Heart left ventricle (tissue), 16 donors: ENCODE measurements at regions not wholly inside any gene's neighbourhood (a gene's known extent, or its start where the extent isn't known, plus 50 kb on each side); places are given as distances from the start of the nearest gene placed in this dataset.

Experiments
- ATAC-seq, 4 donors: fragments of 200-7000 bp; cut with Tn5 transposase; one replicate each; pipeline ENCODE4 v1.9.1; 2020 to 2022; ENCODE audit warnings: moderate library complexity in 4 of 4, mild to moderate bottlenecking in 3 of 4, moderate number of reproducible peaks in 1 of 4
- DNase-seq, 5 donors: peaks; one replicate each; pipeline ENCODE4 v3.0.0-alpha.2; 2020
- H3K27ac ChIP-seq, 12 donors: fragments of 200-600 bp; sonication (generic) in 4 of 12; one replicate each; pipeline versions ENCODE4 v1.5.0 to v1.8.0; 2016 to 2022; ENCODE audit warnings: mild to moderate bottlenecking in 2 of 12
- H3K27me3 ChIP-seq, 9 donors: fragments of 200-600 bp; sonication (generic) in 2 of 9; one replicate each; pipeline versions ENCODE4 v1.5.1 to v1.8.0; 2016 to 2022; ENCODE audit warnings: mild to moderate bottlenecking in 3 of 9
- H3K36me3 ChIP-seq, 9 donors: fragments of 200-600 bp; sonication (generic) in 2 of 9; one replicate each; pipeline versions ENCODE4 v1.5.0 to v1.8.0; 2018 to 2022; ENCODE audit warnings: mild to moderate bottlenecking in 2 of 9
- H3K4me1 ChIP-seq, 12 donors: fragments of 200-600 bp; sonication (generic) in 4 of 12; one replicate each; pipeline versions ENCODE4 v1.5.0 to v1.8.0; 2016 to 2022; ENCODE audit warnings: mild to moderate bottlenecking in 3 of 12
- H3K4me3 ChIP-seq, 12 donors: fragments of 200-600 bp; sonication (generic) in 4 of 12; one replicate each; pipeline versions ENCODE4 v1.5.0 to v1.8.0; 2017 to 2022; ENCODE audit warnings: mild to moderate bottlenecking in 9 of 12, moderate library complexity in 4 of 12
- H3K9me3 ChIP-seq, 12 donors: fragments of 200-600 bp; sonication (generic) in 4 of 12; one replicate each; pipeline versions ENCODE4 v1.5.0 to v1.8.0; 2016 to 2022; ENCODE audit warnings: mild to moderate bottlenecking in 1 of 12
- POLR2A ChIP-seq, 2 donors: fragments of 450-650 bp; IDR thresholded peaks; one replicate each; pipeline ENCODE4 v1.6.1; 2017; ENCODE audit warnings: antibody characterized with exemption in 2 of 2, mild to moderate bottlenecking in 2 of 2, moderate library complexity in 2 of 2
- WGBS, 4 donors: extraction: QIAGEN DNeasy Blood & Tissue Kit in 2 of 4; methylation state at CpG; one replicate each; pipeline versions ENCODE4 v1.1.5 to v1.1.7; 2013 to 2018; 5-methylcytosine and 5-hydroxymethylcytosine counted together
- intact Hi-C, 10 donors: fragments of 100-400 bp; cut with DNase I; formaldehyde crosslinking; loops; one replicate each; pipeline versions ENCODE4 v1.11.1 to v1.14.2; 2022
- TF ChIP-seq, protein P1 (sequence below), 12 donors: fragments of 200-600 bp; sonication (generic) in 4 of 12; IDR thresholded peaks; one replicate each; pipeline versions ENCODE4 v1.5.0 to v1.8.0; 2018 to 2022; ENCODE audit warnings: antibody characterized with exemption in 12 of 12, mild to moderate bottlenecking in 5 of 12
- donor health status: ischemic (EF 13 %, LVEDD 7.1; RV severe dilation, severe dysfunction).
- donor health status: healthy with polysubstance abuse.
- donor health status: DM: no; HTN: yes; CAD: no.
- donor health status: DM: no; HTN: no; CAD: no.
- donor health status: ischemic (EF 25% LVEDD 6.9; RV normal size, moderate dysfunction).
- donor health status: ischemic (EF 25% LVEDD 5.7; RV mildly dilated, moderate dysfunction).
- donor health status: healthy.
- donor health status: DM: yes; HTN: yes; CAD: no.
- donor health status: ischemic (EF 35%, LVEDD 5.7; RV mildly dilated, moderate dysfunction).
- donor health status: nonischemic (EF 11% LVEDD 7.7; RV severe dilation, severe dysfunction).
- donor health status: DM: yes; HTN: yes; CAD: no.
- donor health status: PGD.
- donor health status: ischemic (EF 29% LVEDD 5.4; RV normal size, mild dysfunction).
- donor health status: nonischemic (EF 23%, LVEDD 6.1; RV moderate dilation, normal function).

DNA sequence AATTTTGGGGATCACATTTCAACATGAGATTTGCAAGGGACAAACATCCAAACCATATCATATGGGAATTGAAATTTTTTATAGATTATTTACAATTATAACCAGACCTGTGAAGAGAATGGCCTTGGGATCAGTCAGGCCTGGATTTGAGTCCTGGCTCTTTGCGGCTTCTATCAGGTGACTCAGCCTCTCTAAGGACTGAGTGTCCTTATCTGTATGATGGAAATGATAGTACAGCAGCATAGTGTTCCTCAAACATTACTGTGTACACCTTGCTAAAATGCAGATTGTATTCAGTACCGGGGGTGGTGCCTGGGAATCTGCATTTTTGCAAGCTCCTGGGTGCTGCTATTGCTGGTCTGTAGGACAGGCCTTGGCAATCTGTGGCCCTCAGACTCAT is 206.7 kb upstream of the PROK2 start:
- Histone ChIP-seq H3K27ac (no peak overlapping the region), H3K4me1 (peaks cover 0 to 22% (median 0%) of the 10 kb centered on the region in 12 donors), H3K4me3 (no peak overlapping the region), H3K27me3 (peaks cover 0 to 4% (median 0%) of the 10 kb centered on the region in 9 donors), H3K9me3 (peaks cover 0 to 3% (median 0%) of the 10 kb centered on the region in 12 donors), H3K36me3 (no peaks in the 10 kb centered on the region)
- ATAC-seq = no peak
- no peak for TF ChIP-seq POLR2A (IDR thresholded peaks at IDR 0.05)
- TF ChIP-seq, protein P1, sequence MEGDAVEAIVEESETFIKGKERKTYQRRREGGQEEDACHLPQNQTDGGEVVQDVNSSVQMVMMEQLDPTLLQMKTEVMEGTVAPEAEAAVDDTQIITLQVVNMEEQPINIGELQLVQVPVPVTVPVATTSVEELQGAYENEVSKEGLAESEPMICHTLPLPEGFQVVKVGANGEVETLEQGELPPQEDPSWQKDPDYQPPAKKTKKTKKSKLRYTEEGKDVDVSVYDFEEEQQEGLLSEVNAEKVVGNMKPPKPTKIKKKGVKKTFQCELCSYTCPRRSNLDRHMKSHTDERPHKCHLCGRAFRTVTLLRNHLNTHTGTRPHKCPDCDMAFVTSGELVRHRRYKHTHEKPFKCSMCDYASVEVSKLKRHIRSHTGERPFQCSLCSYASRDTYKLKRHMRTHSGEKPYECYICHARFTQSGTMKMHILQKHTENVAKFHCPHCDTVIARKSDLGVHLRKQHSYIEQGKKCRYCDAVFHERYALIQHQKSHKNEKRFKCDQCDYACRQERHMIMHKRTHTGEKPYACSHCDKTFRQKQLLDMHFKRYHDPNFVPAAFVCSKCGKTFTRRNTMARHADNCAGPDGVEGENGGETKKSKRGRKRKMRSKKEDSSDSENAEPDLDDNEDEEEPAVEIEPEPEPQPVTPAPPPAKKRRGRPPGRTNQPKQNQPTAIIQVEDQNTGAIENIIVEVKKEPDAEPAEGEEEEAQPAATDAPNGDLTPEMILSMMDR (IDR thresholded peaks at IDR 0.05) = no peak
- no peak for DNase-seq
- 73 to 94% (median 83%) methylated on average over 2 of the region's 2 CpGs for WGBS, 4 donors
- intact Hi-C loops = no loop called here

DNA sequence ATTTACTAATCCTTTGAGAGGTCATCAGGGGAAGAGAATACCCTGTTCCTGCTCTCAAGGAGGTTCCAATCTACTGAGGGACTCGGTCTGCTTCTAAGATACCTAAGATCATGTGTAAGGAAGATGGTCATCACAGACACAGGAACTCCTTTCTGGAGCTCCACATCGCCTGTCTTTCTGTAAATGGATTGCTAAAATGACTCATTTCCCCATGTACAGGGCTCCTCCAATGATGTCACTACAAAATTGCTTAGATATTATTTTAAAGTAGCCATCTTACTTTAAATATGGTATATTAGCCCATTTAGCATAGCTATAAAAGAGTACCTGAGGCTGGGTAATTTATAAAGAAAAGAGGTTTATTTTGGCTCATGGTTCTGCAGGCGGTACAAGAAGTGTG is 206.1 kb upstream of the PROK2 start:
- Histone ChIP-seq H3K4me3 (no peak overlapping the region), H3K36me3 (no peaks in the 10 kb centered on the region), H3K27ac (no peak overlapping the region), H3K9me3 (peaks cover 0 to 3% (median 0%) of the 10 kb centered on the region in 12 donors), H3K4me1 (peaks cover 0 to 22% (median 0%) of the 10 kb centered on the region in 12 donors), H3K27me3 (peaks cover 0 to 4% (median 0%) of the 10 kb centered on the region in 9 donors)
- intact Hi-C loops = no loop called here
- ATAC-seq = no peak
- TF ChIP-seq POLR2A (IDR thresholded peaks at IDR 0.05) = no peak
- TF ChIP-seq, protein P1 (IDR thresholded peaks at IDR 0.05) = no peak
- DNase-seq = no peak
- 68 to 87% (median 87%) methylated on average over 3 of the region's 3 CpGs for WGBS, 4 donors

DNA sequence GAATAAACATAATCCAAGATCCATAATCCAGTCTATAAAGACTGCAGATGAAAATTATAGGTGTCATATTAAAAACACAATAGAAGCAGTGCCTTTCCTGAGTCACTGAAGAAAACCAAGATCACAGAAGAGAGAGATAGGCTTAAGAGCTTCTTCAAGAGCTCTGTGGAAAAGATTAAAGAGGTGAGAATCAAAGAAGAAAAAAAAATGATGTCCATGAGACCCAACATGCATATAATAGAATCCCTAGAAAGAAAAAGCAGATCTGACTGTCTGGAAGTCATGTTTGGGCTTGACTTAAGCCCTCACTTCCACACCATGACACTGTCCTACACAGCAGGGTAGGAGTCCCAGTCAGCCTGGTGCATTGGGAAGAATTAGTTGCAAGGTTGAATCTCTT is 205.6 kb upstream of the PROK2 start:
- no peak for ATAC-seq

DNA sequence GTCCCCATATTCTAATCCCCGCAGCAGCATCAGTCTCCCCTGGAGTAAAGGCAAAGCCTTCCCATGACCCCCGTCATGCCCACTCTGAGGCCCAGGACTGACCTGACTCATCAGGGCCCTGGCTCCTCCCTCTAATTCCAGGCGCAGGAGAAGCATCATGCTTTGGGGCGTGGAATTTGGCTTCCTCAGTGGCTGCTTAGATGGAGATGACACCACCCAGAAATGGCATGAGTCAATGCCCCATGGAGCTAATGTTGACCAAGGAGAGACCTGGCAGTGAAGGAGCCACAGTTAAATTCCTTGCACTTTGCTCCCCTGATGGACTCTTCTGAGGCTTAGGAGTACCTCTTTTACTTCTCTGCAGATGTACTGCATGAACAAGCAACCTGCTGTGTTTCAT is 204.2 kb upstream of the PROK2 start:
- Histone ChIP-seq H3K4me1 (peaks cover 0 to 20% (median 0%) of the 10 kb centered on the region in 12 donors), H3K9me3 (peaks cover 0 to 3% (median 0%) of the 10 kb centered on the region in 12 donors), H3K36me3 (no peaks in the 10 kb centered on the region), H3K27me3 (no peaks in the 10 kb centered on the region), H3K27ac (no peak overlapping the region), H3K4me3 (no peak overlapping the region)
- WGBS, 4 donors = 75 to 100% (median 94%) methylated on average over 3 to 4 of the region's 4 CpGs
- ATAC-seq (no peak), DNase-seq (no peak)
- TF ChIP-seq POLR2A (IDR thresholded peaks at IDR 0.05) = no peak
- TF ChIP-seq, protein P1 (IDR thresholded peaks at IDR 0.05) = no peak
- intact Hi-C loops = loop anchor here in 3 of 10 donors (10.0 kb wide), 1 partner anchor 276 kb away; no protein-coding TSS in a partner anchor

More for the DNA sequence above, 205.6 kb upstream of the PROK2 start:
- intact Hi-C loops = no loop called here
- TF ChIP-seq, protein P1 (IDR thresholded peaks at IDR 0.05) = no peak
- no peak for TF ChIP-seq POLR2A (IDR thresholded peaks at IDR 0.05)
- H3K27me3 ChIP-seq = peaks cover 0 to 3% (median 0%) of the 10 kb centered on the region in 9 donors
- no peak for DNase-seq
- H3K4me3 ChIP-seq = no peak overlapping the region
- no peak overlapping the region for H3K27ac ChIP-seq
- H3K36me3 ChIP-seq = no peaks in the 10 kb centered on the region
- peaks cover 0 to 3% (median 0%) of the 10 kb centered on the region in 12 donors for H3K9me3 ChIP-seq
- peaks cover 0 to 22% (median 0%) of the 10 kb centered on the region in 12 donors for H3K4me1 ChIP-seq
